ENCODE measurements at regions not wholly inside any gene's neighbourhood (a gene's known extent, or its start where the extent isn't known, plus 50 kb on each side); places are given as distances from the start of the nearest gene placed in this dataset.
"Not testable (repeated sequence)": the region's sequence is repeated elsewhere in the genome, so short reads cannot be mapped to it uniquely, and the experiment has no call there.

DNA sequence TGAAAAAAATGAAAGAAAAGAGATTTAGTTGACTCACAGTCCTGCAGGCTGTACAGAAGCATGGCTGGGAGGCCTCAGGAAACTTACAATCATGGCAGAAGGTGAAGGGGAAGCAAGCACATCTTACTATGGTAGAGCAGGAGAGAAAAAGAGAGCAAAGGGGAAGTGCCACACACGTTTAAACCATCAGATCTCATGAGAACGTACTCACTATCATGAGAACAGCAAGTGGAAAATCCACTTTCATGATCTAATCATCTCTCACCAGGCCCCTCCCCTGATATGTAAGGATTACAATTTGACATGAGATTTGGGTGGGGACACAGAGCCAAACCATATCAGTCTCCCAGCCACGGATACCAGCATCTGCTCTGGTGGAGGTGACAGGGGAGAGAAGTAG is 50.8 kb upstream of the CPOX start:
- DNase-seq (ENCODE audit: low read depth): no peak

DNA sequence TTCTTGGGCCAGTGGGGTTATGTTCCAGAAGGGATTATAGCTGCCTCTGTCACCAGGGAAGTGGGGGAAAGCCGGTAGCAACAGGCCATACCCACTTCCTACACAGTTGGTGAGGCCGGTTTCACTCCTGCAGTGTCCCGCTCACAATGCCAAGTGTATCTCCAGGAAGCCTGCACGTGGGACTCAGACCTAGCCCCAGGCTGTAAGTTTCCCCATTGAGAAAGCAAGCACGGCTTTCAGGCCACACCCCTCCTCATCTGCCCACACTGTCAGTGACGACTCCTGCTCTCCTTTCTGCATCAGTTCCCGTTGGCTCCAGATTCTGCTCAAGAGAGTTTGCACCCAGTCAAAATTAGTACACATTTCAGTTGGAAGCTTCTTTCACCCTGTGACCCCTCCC is 51.6 kb upstream of the CPOX start:
- peak; percentile 1 for DNase-seq (ENCODE audit: low read depth)

DNA sequence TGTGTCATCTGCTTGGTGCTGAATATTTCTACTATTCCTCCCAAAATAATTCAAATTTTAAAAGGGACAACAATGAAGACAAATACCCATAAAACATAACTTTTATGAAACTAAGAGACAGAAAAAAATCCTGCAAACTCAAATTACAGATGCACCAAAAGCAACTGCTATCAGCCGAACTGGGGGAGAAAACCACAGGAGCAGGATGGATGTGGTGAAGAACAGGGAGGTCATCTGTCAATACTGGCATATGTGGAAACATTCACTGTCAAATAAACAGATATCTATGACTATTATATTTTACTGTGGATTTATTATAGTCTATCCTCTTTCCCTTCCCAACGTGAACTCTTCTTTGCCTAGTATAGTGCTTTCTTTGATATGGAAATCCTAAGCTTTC is 53.3 kb upstream of the CPOX start:
- no peak for DNase-seq (ENCODE audit: low read depth)

DNA sequence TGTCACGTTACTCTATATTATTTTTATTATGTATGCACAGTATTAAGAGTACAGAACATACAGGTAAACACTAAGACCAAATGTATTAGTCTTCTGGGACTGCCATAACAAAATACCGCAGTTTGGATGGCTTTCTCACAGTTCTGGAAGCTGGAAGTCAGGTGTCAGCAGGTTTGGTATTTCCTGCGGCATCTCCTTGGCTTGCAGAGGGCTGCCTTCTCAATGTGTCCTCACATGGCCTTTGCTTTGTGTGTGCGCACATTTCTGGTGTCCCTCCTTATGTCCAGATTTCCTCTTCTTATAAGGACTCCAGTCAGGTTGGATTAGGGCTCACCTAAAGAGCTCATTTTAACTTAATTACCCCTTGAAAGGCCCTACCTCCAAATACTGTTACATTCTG is 53.8 kb upstream of the CPOX start:
- no peak for DNase-seq (ENCODE audit: low read depth)

DNA sequence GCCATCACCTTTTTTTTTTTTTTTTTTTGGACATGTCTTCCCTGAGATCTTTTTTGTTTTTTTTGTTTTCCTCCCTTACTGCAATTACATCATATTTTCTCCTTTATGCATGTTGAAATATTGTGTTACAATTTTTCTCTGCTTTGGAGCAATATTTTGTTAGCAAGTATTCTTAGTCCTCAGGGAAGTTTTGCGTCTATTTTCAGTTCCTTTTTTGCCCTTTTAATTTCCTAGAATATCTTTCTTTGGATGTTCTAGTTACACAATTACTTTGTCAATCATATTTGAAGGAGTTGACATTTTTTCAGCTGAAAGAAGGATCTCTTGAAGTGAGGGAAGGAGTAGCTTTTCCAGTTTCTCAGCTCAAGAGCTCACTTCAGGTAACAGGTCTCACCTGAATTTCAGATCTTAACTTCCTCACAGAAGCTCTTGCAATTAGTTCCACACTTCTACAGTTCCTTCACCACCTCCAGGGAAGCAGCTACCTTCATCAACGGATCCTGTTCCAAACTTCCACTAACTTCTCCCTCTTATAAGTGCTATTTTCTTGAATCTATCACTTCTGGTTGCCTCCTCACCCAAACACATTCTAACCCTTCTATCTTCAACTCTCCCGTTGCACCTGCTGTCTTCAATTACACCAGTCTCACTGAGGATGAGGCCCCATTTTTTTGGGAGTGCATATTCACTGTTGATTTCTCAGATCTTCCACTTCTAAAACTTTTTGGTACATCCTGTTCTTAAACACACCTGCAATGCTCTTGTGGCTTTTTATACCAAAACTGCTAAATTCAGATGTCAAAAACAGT is 57.8 kb upstream of the CPOX start:
- DNase-seq (ENCODE audit: low read depth): no peak

DNA sequence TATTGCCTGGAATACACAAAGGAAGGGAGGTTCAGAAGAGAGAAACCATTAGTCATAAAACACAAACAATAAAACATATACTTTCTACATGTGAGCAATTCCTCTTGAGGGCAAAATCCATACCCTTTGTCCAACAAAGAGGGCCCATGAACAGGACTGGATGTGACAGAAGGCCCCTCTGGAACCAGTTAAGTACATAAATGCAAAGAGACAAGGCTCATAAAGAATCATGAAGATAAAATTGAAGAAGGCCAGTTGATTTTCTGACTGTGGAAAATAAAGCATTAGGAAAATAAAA is 58.3 kb upstream of the CPOX start:
- DNase-seq (ENCODE audit: low read depth): no peak

DNA sequence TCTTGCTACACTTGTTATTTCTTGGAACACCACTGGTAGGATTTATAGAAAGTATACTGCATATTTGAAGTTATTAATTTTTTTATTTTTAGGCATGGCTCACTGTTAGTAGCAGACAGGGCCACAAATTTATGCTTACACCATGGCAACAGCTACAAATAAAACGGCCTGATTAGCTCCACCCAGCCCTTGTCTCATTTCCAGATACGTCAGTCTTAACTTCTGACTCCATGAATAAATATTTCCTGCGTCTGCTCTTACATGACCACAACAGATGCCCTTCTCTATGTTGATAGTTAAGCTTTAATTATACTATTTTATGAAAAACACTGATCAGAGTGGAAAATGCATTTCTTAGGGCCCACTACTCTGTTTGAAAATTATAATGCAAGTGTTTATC is 62.3 kb upstream of the CPOX start:
- DNase-seq (ENCODE audit: low read depth): peak; percentile 20

DNA sequence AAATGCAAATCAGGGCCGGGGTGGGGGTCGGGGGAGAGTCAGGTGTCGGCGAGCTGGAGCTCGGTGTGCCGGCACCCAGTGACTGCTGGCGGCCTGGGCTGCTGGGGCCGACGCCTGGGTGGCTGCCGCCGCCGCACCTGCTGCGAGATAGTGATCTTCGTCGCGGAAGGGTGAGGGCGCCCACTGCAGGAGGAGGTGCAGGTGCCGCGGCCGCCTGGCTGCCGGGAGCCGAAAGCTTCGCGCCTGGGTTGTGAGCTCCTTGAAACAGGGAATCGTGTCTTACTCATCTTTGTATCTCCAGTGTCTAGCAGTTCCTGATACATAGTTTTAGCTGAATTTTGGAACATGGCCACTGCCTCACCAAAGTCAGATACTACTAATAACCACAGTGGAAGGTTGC is 64.0 kb upstream of the CPOX start:
- no peak for DNase-seq (ENCODE audit: low read depth)

DNA sequence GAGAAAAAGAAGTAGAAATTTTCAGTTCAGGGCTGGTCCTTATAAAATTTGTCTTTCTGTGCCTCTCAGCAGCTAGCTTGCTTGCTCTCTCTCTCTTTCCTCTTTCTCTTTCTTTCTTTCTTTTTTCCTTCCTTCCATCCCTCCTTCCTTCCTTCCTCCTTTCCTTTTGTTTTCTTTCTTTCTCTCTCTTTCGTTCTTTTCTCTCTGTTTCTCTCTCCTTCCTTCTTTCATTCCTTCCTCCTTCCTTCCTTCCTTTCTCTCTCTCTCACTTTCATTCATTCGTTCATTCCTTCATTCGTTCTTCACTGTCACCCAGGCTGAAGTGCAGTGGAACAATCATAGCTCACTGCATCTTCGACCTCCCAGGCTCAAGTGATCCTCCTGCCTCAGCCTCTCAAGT is 69.3 kb upstream of the CPOX start:
- DNase-seq (ENCODE audit: low read depth): no peak

DNA sequence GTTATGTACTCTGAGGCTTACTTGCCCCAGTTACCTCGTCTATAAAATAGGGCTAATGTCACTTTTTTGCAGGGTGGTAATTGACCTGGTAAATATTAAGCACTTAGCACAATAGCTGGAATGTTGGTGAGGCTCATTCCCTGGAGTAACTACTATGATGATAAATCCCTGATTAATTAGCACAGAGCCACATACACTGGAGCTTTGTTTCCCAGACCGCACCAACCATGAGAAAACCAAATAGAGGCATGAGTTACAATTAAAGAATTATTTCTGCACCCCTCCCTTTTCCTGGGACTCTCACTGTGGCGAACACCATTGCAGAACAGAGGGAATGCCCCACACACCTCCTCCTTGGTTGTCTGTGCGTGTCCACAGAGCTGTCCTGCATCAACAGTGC is 76.6 kb upstream of the CPOX start:
- DNase-seq (ENCODE audit: low read depth): no peak

DNA sequence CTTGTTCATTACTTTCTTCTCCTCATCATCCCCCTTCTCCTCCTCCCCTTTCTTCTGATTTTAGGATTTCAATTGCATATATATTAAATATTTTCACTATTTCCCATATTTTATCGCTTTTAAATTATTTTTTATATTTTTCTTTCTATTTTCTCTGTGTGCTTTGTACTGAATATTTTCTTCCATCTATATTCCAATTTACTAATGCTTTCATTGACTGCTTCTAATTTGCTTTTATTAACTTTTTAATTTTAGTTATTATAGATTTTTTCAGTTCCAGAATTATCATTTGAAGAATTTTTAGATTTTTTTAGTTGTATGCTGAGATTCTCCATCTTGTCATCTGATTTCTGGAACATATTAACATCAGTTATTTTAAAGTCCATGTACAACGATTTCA is 83.2 kb upstream of the ST3GAL6 start:
- DNase-seq (ENCODE audit: low read depth): no peak

DNA sequence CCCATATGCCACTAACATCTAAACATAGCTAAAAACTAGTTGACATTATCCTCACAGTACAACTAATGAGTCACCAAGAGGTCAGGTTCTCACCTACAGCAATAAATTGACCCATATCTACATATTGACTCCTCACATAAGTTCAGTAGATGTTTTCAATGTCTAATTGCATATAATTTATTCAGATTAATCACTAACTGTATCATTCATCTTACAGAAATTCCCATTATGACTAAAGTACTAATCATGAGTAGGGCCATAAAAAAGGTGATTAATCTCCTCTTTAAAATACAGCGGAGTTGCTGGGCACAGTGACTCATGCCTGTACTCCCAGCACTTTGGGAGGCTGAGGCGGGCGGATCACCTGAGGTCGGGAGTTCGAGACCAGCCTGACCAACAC is 82.4 kb upstream of the ST3GAL6 start:
- DNase-seq (ENCODE audit: low read depth): peak; percentile 34

DNA sequence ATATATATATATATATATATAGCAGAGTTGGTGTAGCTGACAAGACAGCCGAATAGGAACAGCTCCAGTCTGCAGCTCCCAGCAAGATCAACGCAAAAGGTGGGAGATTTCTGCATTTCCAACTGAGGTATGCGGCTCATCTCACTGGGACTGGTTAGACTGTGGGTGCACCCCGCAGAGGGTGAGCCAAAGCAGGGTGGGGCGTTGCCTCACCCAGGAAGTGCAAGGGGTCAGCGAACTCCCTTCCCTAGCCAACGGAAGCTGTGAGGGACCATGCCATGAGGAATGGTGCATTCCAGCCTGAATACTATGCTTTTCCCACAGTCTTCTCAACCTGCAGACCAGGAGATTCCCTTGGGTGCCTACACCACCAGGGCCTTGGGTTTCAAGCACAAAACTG is 81.7 kb upstream of the ST3GAL6 start:
- DNase-seq (ENCODE audit: low read depth): no peak

DNA sequence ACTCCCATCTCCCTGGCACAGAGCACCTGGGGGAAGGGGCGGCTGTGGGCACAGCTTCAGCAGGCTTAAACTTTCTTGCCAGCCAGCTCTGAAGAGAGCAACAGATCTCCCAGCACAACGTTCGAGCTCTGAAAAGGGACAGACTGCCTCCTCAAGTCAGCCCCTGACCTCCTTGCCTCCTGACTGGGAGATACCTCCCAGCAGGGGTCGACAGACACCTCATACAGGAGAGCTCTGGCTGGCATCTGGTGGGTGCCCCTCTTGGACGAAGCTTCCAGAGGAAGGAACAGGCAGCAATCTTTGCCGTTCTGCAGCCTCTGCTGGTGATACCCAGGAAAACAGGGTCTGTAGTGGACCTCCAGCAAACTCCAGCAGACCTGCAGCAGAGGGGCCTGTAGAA is 80.7 kb upstream of the ST3GAL6 start:
- not testable (repeated sequence) for DNase-seq (ENCODE audit: low read depth)

DNA sequence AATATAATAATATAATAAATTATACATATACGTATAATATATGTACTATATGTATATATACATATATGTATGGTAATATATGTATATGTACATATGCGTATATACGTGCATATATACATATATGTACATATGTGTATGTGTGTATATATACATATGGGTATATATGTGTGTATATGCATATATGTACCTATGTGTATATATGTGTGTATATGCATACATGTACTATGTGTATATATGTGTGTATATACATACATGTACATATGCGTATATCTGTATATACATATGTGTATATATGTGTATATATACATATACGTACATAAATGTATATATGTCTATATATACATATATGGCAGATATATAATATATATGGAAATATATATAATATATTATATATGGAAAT is 74.8 kb upstream of the ST3GAL6 start:
- no peak for DNase-seq (ENCODE audit: low read depth)

DNA sequence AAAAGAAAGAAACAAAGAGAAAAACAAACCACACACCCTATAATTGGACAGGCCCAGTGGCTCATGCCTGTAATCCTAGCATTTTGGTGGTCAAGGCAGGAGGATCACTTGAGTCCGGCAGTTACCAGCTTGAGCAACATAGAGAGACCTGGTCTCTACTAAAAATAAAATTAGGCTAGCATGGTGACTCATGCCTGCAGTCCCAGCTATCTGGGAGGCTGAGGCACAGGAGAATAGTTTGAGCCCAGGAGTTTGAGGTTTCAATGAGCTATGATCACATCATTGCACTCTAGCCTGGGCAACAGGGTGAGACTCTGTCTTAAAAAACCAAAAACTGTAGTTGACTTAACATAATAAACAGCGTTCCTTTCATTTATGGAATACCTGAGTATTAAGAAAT is 72.3 kb upstream of the ST3GAL6 start:
- no peak for DNase-seq (ENCODE audit: low read depth)

DNA sequence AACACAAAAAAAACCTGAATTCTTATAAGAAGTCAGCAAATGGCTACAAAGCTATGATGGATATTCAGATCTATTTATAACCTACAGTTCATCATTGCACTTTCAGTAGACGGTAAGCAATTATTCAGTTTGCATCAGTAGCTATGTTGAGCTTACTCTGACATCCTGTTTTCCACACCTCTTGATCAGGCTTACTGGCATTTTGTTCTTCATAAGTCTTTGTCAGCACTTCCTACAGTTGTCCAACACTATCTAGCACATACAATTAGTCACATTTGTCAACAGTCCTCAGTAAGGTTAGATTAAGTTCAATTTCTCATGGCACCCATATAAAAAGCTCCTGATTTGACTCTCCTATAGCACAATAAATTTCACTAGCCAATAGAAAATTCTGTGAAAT is 71.2 kb upstream of the ST3GAL6 start:
- no peak for DNase-seq (ENCODE audit: low read depth)

DNA sequence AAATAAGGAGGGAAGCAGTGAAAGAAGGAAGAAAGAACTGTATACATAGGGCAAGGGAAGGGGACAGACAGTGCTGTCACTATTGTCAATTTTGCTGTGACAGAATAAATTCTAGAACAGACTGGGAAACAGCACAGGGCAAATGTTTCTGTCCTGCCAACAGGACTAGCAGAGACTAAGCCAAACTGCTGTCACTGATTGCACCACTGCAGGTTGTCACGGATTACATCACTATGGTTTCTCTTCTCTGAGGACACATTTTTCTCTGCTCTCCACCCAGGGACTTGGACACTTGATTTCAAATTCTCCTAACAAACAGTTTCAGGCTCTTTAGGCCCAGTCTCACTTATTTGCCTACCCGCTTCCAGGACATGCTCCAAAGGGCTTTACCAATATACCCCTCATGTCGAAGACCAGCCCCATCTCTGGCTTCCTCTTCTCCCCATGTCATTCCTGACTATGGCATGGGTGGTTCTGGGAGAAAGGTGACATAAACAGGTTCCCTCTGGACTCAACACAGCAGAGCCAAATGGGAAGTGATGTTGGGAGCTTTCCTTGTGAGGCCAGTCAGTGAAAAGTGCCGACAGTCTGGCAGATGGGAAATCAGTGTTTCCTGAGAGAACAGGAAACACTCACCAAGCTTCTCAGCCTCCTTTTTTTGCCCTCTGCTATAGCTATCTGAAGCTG is 70.2 kb upstream of the ST3GAL6 start:
- no peak for DNase-seq (ENCODE audit: low read depth)

DNA sequence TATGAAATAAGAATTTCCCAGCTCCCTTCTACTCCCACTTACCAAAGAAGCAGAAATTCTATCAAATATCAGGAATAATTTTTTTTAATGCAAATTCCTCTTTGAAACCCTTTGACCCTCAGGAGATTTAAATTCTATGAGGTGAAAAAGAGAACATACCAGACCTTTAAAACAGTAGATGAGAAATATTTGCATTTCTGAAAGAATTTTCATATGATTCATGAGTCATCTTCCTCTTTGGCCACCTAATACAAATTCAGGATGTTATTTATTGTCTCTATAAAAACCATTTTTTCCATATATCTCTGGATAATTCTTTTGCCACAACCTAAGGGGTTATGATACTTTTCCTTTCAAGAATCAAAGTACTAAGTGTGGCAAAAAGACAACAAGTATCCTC is 67.3 kb upstream of the ST3GAL6 start:
- peak; percentile 14 for DNase-seq (ENCODE audit: low read depth)

DNA sequence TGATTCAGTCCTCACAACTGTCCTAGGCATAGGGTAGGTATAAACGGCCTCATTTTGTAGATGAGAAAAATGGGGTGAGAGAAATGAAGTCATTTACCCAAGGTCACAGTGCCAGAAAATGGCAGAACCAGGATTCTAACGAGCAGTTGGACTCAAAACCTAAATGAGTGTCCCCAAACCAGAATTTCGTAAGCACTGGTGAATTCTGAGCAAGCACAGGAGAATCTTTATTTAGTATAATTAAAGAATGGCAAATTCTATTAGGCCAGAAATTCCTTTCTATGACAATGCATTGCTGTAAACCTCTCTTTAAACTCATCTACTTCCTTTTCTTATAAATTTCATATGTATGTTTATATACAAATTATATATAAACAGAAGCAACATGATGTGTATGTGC is 66.8 kb upstream of the ST3GAL6 start:
- DNase-seq (ENCODE audit: low read depth): not testable (repeated sequence)

DNA sequence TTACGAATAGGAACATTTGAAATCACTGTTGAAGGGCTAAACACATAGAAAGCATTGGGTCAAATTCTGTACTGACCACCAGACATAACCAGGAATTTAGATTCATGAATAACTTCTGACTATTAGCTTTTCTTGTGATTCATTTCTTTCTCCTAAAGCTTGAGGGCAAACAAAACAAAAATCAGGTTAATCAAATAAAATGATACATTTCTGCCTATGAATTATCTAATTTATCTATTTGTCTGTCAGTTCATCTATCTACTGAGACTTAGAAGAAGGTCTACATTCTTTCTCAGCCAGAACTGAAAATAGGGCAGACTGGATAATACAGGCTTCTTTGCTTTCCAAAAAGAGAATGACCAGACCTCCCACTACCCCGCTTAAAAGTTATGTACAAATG is 65.9 kb upstream of the ST3GAL6 start:
- no peak for DNase-seq (ENCODE audit: low read depth)

DNA sequence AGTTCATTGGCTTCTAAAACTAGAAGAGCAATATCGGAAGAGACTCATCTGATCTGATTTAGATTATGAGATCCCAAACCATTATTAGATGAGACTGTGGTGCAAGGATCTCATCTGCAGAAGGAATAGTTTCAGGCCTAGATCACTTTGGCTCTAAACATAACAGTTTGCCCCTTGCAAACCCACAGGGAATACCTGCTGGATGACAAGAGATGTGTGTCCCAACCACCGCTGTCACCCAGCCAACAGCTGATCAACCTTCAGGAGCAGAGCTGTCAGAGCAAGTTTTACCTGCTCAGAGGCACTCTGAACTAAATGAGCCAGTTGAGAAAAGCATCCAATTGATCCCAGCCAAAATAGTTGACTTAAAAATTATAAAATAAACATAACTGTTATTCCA is 64.0 kb upstream of the ST3GAL6 start:
- DNase-seq (ENCODE audit: low read depth): no peak

DNA sequence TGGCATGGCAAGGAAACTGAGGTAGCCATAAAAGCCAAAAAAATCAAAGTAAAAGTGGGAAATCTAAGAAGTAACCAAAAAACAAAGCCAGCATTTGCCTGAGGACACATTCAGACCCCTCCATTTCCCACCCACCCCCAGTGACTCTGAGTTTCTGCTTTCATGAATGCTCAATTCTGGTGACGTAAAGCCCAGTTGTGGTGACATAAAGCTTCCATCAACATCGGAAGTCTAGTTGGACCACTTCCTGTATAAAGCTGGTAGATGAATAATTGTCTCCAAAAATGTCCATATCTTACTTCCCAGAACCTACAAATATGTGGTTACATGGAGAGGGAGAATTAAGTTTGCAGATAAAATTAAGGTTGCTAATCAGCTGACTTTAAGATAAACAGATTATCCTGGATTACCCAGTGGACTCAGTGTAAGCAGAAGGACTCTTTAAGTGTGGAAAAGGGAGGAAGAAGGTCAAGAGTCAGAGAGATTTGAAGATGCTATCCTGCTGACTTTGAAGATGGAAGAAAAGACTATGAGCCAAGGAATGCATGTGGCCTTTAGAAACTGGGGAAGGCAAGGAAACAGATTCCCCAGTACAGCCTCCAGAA is 62.0 kb upstream of the ST3GAL6 start:
- no peak for DNase-seq (ENCODE audit: low read depth)

DNA sequence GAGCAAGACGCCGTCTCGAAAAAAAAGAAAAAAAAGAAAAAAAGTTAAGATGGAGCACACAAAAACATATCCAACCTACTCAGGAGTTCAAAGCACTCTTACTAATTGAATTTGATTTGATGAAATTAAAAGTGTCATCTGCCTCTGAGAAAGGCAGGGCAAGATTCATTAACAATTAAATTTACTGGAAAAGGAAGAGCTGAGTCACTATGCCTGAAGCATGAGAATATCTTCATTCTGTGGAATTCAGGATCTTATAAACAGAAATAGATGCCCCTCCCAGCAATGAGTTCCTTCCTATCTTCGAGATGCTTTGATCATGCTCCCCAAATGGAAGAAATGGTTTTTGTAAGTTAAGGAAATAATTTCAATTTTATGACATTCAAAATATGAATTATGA is 61.0 kb upstream of the ST3GAL6 start:
- peak; percentile 53 for DNase-seq (ENCODE audit: low read depth)
